H9 (cell line): ENCODE measurements at regions not wholly inside any gene's neighbourhood (a gene's known extent, or its start where the extent isn't known, plus 50 kb on each side); places are given as distances from the start of the nearest gene placed in this dataset.

ENCODE experiments used
- DNase-seq: peaks from one replicate; pipeline ENCODE4 v3.0.0-alpha.2; 2017
- H2AFZ ChIP-seq: one replicate; pipeline ENCODE4 v1.6.1; 2013; ENCODE audit warnings: mild to moderate bottlenecking, low read length, control low read depth, moderate library complexity
- H2AK5ac ChIP-seq: 2 replicates; pipeline ENCODE4 v1.6.1; 2013; ENCODE audit warnings: low read length, control low read depth, mixed read lengths; ENCODE audit not compliant: insufficient read length
- H2BK120ac ChIP-seq: one replicate; pipeline ENCODE4 v1.6.1; 2013; ENCODE audit warnings: low read depth, mild to moderate bottlenecking, low read length, control low read depth, inconsistent platforms; ENCODE audit not compliant: poor library complexity, severe bottlenecking
- H2BK12ac ChIP-seq: 2 replicates; pipeline ENCODE4 v1.6.1; 2013; ENCODE audit warnings: low read length, control low read depth, mixed read lengths, low read depth; ENCODE audit not compliant: insufficient read length
- H2BK15ac ChIP-seq: 2 replicates; pipeline ENCODE4 v1.6.1; 2013; ENCODE audit warnings: low read depth, low read length, control low read depth
- H2BK20ac ChIP-seq: one replicate; pipeline ENCODE4 v1.6.1; 2013; ENCODE audit warnings: low read depth, mild to moderate bottlenecking, low read length, control low read depth, inconsistent platforms; ENCODE audit not compliant: poor library complexity, severe bottlenecking
- H2BK5ac ChIP-seq: 2 replicates; pipeline ENCODE4 v1.6.1; 2013; ENCODE audit warnings: low read length, control low read depth, mixed read lengths; ENCODE audit not compliant: insufficient read length
- H3K14ac ChIP-seq: 2 replicates; pipeline ENCODE4 v1.6.1; 2013; ENCODE audit warnings: low read length, control low read depth; ENCODE audit not compliant: insufficient read depth
- H3K18ac ChIP-seq: 2 replicates; pipeline ENCODE4 v1.6.1; 2013; ENCODE audit warnings: low read depth, mild to moderate bottlenecking, mixed read lengths, low read length, control low read depth; ENCODE audit not compliant: insufficient read length
- H3K23ac ChIP-seq: 2 replicates; pipeline ENCODE4 v1.6.1; 2013; ENCODE audit warnings: low read length, control low read depth, mixed read lengths, low read depth; ENCODE audit not compliant: insufficient read length
- H3K23me2 ChIP-seq: 2 replicates; pipeline ENCODE4 v1.6.1; 2013; ENCODE audit warnings: low read depth, mild to moderate bottlenecking, mixed read lengths, low read length, control low read depth; ENCODE audit not compliant: insufficient read length, poor library complexity, severe bottlenecking
- H3K27ac ChIP-seq: 2 replicates; pipeline ENCODE4 v1.5.1; 2013; ENCODE audit warnings: low read length, control low read depth, mixed read lengths, low read depth; ENCODE audit not compliant: insufficient read length
- H3K27me3 ChIP-seq: 2 replicates; pipeline ENCODE4 v1.6.1; 2013; ENCODE audit warnings: low read length, control low read depth, inconsistent platforms; ENCODE audit not compliant: insufficient read depth
- H3K4ac ChIP-seq: 2 replicates; pipeline ENCODE4 v1.6.1; 2013; ENCODE audit warnings: low read depth, mild to moderate bottlenecking, control low read depth, inconsistent platforms, low read length, moderate library complexity
- H3K4me1 ChIP-seq: 2 replicates; pipeline ENCODE4 v1.6.1; 2013; ENCODE audit warnings: low read length, control low read depth, inconsistent platforms; ENCODE audit not compliant: insufficient read depth
- H3K4me2 ChIP-seq: 2 replicates; pipeline ENCODE4 v1.6.1; 2013; ENCODE audit warnings: low read length, control low read depth, mixed read lengths; ENCODE audit not compliant: insufficient read length, insufficient read depth
- H3K56ac ChIP-seq: 2 replicates; pipeline ENCODE4 v1.6.1; 2013; ENCODE audit warnings: low read depth, mild to moderate bottlenecking, mixed read lengths, low read length, control low read depth; ENCODE audit not compliant: insufficient read length
- H3K79me1 ChIP-seq: 2 replicates; pipeline ENCODE4 v1.6.1; 2013; ENCODE audit warnings: low read depth, mild to moderate bottlenecking, moderate library complexity, low read length, control low read depth, inconsistent platforms; ENCODE audit not compliant: insufficient read depth, poor library complexity, severe bottlenecking
- H3K79me2 ChIP-seq: 2 replicates; pipeline ENCODE4 v1.6.1; 2013; ENCODE audit warnings: low read length, control low read depth, inconsistent platforms; ENCODE audit not compliant: insufficient read depth
- H3K9ac ChIP-seq: 2 replicates; pipeline ENCODE4 v1.6.1; 2013; ENCODE audit warnings: low read length, control low read depth, mixed read lengths; ENCODE audit not compliant: insufficient read length; ENCODE audit errors: extremely low read depth
- H3K9me3 ChIP-seq: one replicate; pipeline ENCODE4 v1.6.1; 2013; ENCODE audit warnings: low read depth, low read length, inconsistent platforms; ENCODE audit not compliant: control insufficient read depth
- H3T11ph ChIP-seq: one replicate; pipeline ENCODE4 v1.6.1; 2013; ENCODE audit warnings: mild to moderate bottlenecking, low read length, control low read depth, inconsistent platforms
- H4K20me1 ChIP-seq: one replicate; pipeline ENCODE4 v1.6.1; 2013; ENCODE audit not compliant: control insufficient read depth, insufficient read length, insufficient read depth
- H4K5ac ChIP-seq: 2 replicates; pipeline ENCODE4 v1.6.1; 2013; ENCODE audit warnings: low read depth, mild to moderate bottlenecking, mixed read lengths, low read length, control low read depth; ENCODE audit not compliant: insufficient read length
- H4K8ac ChIP-seq: replicated peaks from 2 replicates; pipeline ENCODE4 v1.6.1; 2013; ENCODE audit warnings: low read length, control low read depth, mixed read lengths, low read depth; ENCODE audit not compliant: insufficient read length
- H4K91ac ChIP-seq: 2 replicates; pipeline ENCODE4 v1.6.1; 2013; ENCODE audit warnings: low read depth, mild to moderate bottlenecking, moderate library complexity, mixed read lengths, low read length, control low read depth; ENCODE audit not compliant: insufficient read length
- H3K27ac Mint-ChIP-seq, 3 experiments: 2 replicates in 2 of 3; 3 replicates in 1 of 3; pipeline ENCODE4 v1.8.0; 2020 to 2021; ENCODE audit warnings: mixed read lengths in 3 of 3, mild to moderate bottlenecking in 1 of 3, moderate library complexity in 1 of 3
- H3K27me3 Mint-ChIP-seq: 2 replicates; pipeline ENCODE4 v1.8.0; 2021; ENCODE audit warnings: low read depth, mild to moderate bottlenecking, moderate library complexity, mixed read lengths
- H3K36me3 Mint-ChIP-seq, 3 experiments: 2 replicates in 2 of 3; 3 replicates in 1 of 3; pipeline ENCODE4 v1.8.0; 2020 to 2021; ENCODE audit warnings: low read depth in 3 of 3, mixed read lengths in 3 of 3; ENCODE audit not compliant: insufficient read depth in 1 of 3
- H3K4me1 Mint-ChIP-seq, 2 experiments: 2 replicates each; pipeline ENCODE4 v1.8.0; 2020; ENCODE audit warnings: mixed read lengths in 2 of 2
- H3K4me3 Mint-ChIP-seq, 2 experiments: 2 replicates in 1 of 2; 3 replicates in 1 of 2; pipeline ENCODE4 v1.8.0; 2020 to 2021; ENCODE audit warnings: mild to moderate bottlenecking in 2 of 2, mixed read lengths in 2 of 2, moderate library complexity in 1 of 2
- H3K9me3 Mint-ChIP-seq, 2 experiments: 2 replicates in 1 of 2; 3 replicates in 1 of 2; pipeline ENCODE4 v1.8.0; 2020; ENCODE audit warnings: mild to moderate bottlenecking in 2 of 2, mixed read lengths in 2 of 2, moderate library complexity in 1 of 2
- CTCF ChIP-seq: fragments of 200-600 bp; sonication (generic); conservative IDR thresholded peaks from 3 replicates; pipeline ENCODE4 v1.8.0; 2021; ENCODE audit warnings: antibody characterized with exemption, mild to moderate bottlenecking
- WGBS: extraction: QIAGEN DNeasy Blood & Tissue Kit; methylation state at CpG from one replicate; pipeline ENCODE4 v1.1.7; 2013; ENCODE audit warnings: missing lambda C conversion rate, low lambda C conversion rate, mixed read lengths; ENCODE audit not compliant: insufficient read length; ENCODE audit errors: extremely low coverage; 5-methylcytosine and 5-hydroxymethylcytosine counted together

- Histone ChIP-seq H2BK12ac (no peak overlapping the region), H3K9me3 (no peaks in the 10 kb centered on the region), H3K23ac (no peak overlapping the region), H3K4me1 (peaks cover 8% of the 10 kb centered on the region; the same call in 1 of the 2 replicates), H2BK120ac (no peak overlapping the region), H3K18ac (no peak overlapping the region), H4K20me1 (no peaks in the 10 kb centered on the region), H3K14ac (no peak overlapping the region), H4K8ac (no peak overlapping the region), H2AK5ac (no peak overlapping the region), H4K91ac (no peak overlapping the region), H3K56ac (no peak overlapping the region), H2BK20ac (no peak overlapping the region), H3K23me2 (no peaks in the 10 kb centered on the region), H2BK15ac (no peak overlapping the region), H3K79me1 (no peaks in the 10 kb centered on the region), H3T11ph (no peak overlapping the region), H3K79me2 (no peaks in the 10 kb centered on the region), H4K5ac (no peak overlapping the region), H3K27me3 (no peaks in the 10 kb centered on the region), H3K4ac (no peak overlapping the region), H3K27ac (no peak overlapping the region), H3K4me2 (no peak overlapping the region), H3K9ac (no peak overlapping the region), H2BK5ac (no peak overlapping the region), H2AFZ (no peak overlapping the region)
- no CpG with 5 or more reads among the region's 3 CpGs for WGBS
- H3K4me1 Mint-ChIP-seq, result peaks cover 20 to 28% of the 10 kb centered on the region in 2 experiments
- peaks cover 11% of the 10 kb centered on the region for H3K27me3 Mint-ChIP-seq
- H3K4me3 Mint-ChIP-seq, result no peak overlapping the region
- no peak for TF ChIP-seq CTCF
- H3K9me3 Mint-ChIP-seq, result no peaks in the 10 kb centered on the region
- no peaks in the 10 kb centered on the region for H3K36me3 Mint-ChIP-seq
- DNase-seq, result no peak
- no peak overlapping the region for H3K27ac Mint-ChIP-seq
These were observed 412.0 kb downstream of the NUP35 start for GRCh38 chr2:183536290-183536689.
